Hematopoietic multipotent progenitor cell (in vitro differentiated cells): ENCODE measurements at regions not wholly inside any gene's neighbourhood (a gene's known extent, or its start where the extent isn't known, plus 50 kb on each side); places are given as distances from the start of the nearest gene placed in this dataset.
"Not testable (repeated sequence)": the region's sequence is repeated elsewhere in the genome, so short reads cannot be mapped to it uniquely, and the experiment has no call there.

Experiments
- DNase-seq, 3 donors: peaks; one replicate each; pipeline ENCODE4 v3.0.0-alpha.2; 2011 to 2015; ENCODE audit warnings: low read depth in 2 of 3, low spot score in 2 of 3

DNA sequence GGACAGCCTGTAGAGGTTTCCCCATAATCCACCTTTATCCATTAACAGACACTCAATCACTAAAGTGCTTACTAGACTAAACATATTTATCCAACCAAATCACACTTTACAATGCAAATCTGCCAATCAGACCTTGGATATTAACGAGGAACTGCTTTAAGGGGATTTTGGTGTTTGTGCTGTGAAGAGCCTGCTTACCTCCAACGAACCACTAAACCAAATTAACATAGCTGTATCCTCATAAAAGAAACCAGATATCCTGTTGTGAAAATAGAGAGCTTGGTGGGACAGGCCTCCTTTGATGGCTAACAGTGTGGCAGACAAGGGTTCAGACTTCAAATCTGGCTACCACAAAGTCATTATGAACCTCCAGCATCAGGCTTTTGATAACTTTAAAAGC is 252.6 kb upstream of the HAND2 start:
- DNase-seq: no peak

- no peak for DNase-seq
Measured at GRCh38 chr4:173777921-173778320, 247.9 kb upstream of the HAND2 start.

DNA sequence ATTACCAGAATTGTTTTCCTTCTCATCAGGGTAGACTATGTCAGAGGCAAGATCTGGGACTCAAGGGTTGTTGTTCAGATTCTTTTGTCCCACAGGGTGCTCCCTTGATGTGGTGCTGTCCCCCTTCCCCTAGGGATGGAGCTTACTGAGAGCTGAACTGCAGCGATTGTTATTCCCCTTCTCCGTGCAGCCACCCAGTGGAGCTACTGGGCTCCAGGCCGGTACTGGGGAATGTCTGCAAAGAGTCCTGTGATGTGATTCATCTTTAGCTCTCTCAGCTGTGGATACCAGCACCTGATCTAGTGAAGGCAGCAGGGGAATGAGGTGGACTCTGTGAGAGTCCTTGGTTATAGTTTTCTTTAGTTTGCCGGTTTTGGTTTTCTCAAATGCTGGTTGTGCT is 247.4 kb upstream of the HAND2 start:
- DNase-seq: no peak

- no peak for DNase-seq
Measured at GRCh38 chr4:173769568-173769967, 239.5 kb upstream of the HAND2 start.

DNA sequence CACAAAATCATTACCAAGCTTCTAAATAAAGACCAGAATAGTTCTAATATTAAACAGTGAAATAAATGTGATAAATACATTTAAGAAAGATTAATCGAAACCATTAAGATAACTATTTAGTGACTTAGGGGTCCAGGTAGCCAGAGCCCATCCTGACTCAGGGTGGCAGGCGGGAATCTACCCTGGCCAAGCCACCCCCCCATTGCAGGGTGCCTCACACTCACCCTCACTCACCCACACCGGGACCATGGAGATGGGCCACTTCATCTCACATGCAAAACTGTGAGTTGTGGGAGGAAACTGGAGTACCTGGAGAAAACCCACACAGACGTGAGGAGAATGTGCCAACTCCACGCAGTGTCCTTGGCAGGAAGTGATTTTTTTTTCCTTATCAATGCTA is 237.6 kb upstream of the HAND2 start:
- no peak for DNase-seq

- no peak for DNase-seq
Measured at GRCh38 chr4:173766171-173766600, 236.2 kb upstream of the HAND2 start.

DNA sequence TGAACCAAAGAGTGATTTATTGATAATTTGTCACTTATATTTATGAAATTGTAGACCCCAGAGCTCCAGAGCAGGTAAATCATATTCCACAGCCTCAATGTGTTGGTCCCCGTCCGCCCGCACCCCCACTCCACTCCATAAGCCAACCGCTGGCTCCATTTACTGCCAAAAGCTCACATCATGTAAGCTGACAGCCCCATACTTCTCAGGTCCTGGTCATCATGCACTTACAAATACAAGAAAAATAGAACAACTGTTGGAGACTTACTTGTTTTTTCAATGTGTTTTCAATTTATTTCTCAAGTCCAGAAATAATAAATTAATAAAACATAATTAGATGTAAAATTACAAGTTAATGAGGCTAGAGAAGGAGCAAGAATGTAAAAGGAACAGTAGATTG is 235.7 kb upstream of the HAND2 start:
- no peak for DNase-seq

GRCh38 chr4:173763389-173763788 is 233.4 kb upstream of the HAND2 start:
- DNase-seq: no peak

DNA sequence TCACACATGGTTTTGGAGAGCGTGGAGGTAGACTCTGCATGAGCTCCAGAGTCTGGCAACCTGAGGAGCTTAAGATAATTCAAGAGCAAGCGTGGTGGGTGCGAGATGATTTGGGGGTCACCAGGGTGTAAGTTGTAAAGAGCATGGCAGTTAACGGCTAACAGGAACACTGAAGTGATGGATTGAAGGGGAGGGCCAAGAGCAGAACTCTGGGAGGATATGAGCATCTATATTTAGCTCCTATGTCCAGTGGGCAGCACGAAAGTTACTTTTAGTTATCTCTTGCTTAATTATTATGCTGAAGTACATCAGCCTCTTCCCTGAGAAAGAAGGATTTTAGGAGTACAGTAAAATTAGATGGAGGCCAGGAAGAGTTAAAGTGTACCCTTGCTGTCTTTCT is 231.9 kb upstream of the HAND2 start:
- DNase-seq: no peak

- DNase-seq: no peak
Measured at GRCh38 chr4:173761236-173761635, 231.2 kb upstream of the HAND2 start.

- DNase-seq: no peak
Measured at GRCh38 chr4:173758132-173758531, 228.1 kb upstream of the HAND2 start.

GRCh38 chr4:173753408-173753807 is 223.4 kb upstream of the HAND2 start:
- DNase-seq: no peak

- peak in 2 of 3 donors; percentile 5 to 31 for DNase-seq
Measured at GRCh38 chr4:173752610-173753230, 222.7 kb upstream of the HAND2 start.

DNA sequence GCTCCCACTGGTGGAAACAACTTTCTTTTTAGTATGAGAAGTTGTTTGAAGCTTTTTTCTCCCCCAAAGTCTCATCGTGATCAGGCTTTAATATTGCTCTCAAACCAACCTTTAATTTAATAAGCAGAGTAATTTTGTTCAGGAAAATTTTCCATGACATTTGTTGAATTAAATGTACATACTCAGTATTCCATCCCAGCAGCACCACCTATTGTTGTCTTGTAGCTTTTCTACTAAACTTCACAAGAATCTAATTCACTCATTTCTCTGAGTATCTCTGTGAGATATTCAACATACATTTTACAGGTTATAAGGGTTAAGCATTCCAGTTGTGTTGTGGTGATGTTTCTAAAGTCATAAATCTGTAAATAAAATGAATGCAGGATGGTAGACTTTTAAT is 218.3 kb upstream of the HAND2 start:
- DNase-seq: no peak

DNA sequence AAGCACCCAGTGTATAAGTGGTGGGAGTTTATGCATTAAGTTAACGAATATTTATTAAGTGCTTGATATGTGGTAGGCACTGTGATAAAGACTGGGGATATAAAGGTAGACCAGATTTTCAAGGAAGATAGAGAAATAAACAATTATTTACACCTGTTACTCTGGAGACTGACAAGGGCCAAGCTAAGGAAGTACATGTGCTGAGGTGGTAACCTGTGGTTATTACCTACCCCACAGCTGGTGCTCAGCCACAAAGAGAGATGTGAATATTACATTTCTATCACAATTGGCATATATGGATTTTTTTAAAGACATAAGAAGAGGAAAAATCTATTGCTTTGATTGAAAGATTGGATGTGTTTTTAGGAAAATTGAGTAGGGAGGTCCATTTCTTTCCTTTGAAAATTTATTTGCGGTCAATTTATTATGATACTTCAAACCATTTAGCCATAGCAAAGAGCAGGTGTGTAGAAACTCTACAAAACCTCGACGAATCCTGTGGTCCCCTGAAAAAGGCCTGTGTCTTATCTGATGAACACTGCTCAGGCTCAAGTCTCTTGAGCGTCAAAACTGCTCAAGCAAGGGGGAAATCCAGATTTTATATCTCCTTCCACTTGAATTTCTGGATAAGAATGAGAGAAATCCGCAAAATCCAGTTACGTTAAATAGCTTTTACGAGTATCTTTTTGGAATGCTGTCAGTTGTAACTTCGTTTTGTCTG is 217.7 kb upstream of the HAND2 start:
- DNase-seq: no peak

GRCh38 chr4:173746424-173746823 is 216.4 kb upstream of the HAND2 start:
- DNase-seq: no peak

DNA sequence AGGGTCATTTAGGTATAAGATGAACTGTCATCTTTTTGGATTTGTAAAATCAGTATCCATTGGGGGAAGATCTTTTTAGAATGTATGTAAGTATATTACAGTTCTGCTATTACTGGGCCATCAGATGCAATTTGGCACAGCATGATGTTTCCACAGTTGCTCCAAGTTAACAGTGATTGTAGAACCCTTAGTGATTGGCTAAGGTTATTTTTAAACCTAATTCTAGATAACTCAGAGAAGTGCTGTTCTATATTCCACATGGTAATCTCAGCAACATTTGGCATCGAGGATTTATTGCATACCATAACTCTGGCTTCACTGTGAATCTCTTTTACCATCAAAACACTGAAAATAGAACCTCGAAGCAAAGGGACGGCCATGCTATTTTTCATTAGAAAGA is 215.7 kb upstream of the HAND2 start:
- DNase-seq: no peak

GRCh38 chr4:173736840-173737239 is 206.8 kb upstream of the HAND2 start:
- DNase-seq: no peak

DNA sequence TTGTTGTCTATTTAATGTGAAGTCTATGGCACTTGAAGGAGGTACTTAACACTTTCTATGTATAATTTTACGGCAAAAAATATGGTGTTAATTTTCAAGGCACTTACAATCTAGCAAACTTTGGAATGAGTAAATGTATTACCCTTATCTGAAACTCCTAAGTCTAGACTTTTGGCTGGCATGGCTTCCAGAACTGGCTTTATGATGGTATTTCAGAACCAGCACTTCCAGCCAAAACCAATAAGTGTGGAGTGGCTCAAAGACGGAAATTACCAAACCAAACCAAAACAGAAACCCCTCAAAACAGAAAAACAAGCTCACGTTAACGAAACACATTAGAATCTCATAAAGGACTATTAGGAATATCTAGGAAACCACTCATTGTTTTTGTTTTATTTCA is 205.6 kb upstream of the HAND2 start:
- DNase-seq: no peak

- no peak for DNase-seq
Measured at GRCh38 chr4:173735049-173735448, 205.0 kb upstream of the HAND2 start.

DNA sequence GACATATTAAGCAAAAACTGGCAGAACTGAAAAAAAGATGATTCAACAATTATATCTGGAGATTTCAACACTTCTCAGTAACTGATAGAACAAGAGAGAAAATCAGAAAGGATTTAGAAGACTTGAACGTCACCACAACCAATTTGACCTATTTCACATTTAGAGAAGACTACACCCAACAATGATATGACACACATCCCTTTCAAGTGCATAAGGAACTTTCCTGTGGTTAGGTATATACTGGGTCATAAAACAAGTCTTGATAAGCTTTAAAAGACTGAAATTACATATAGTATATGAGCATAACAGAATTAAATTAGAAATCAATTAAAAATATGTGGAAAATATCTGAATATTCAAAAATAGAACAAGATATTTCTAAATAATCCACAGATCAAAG is 201.2 kb upstream of the HAND2 start:
- no peak for DNase-seq

DNA sequence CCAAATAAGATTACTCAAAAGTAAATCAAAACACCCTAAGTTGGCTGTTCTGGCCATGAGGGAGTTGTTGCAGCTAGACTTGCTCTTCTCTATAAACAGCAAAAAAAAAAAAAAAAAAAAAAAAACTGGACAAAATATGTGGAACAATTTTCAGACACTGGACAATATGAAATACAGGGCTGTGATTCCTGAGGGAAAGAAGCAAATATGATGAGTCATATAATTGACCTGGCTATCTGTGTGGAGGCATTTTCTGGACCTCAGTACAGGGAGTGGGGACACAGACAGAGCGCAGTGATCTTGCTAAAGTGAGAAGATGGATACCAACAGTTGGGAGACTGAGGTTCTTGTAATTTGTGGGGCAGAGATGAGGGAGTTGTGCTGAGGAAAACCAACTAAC is 192.0 kb upstream of the HAND2 start:
- DNase-seq: no peak

GRCh38 chr4:173718504-173718903 is 188.5 kb upstream of the HAND2 start:
- DNase-seq: not testable (repeated sequence)
